M059J (cell line): ENCODE measurements at regions not wholly inside any gene's neighbourhood (a gene's known extent, or its start where the extent isn't known, plus 50 kb on each side); places are given as distances from the start of the nearest gene placed in this dataset.

Experiments
- DNase-seq: peaks from one replicate; pipeline ENCODE4 v3.0.0-alpha.2; 2012; ENCODE audit warnings: low read depth

DNA sequence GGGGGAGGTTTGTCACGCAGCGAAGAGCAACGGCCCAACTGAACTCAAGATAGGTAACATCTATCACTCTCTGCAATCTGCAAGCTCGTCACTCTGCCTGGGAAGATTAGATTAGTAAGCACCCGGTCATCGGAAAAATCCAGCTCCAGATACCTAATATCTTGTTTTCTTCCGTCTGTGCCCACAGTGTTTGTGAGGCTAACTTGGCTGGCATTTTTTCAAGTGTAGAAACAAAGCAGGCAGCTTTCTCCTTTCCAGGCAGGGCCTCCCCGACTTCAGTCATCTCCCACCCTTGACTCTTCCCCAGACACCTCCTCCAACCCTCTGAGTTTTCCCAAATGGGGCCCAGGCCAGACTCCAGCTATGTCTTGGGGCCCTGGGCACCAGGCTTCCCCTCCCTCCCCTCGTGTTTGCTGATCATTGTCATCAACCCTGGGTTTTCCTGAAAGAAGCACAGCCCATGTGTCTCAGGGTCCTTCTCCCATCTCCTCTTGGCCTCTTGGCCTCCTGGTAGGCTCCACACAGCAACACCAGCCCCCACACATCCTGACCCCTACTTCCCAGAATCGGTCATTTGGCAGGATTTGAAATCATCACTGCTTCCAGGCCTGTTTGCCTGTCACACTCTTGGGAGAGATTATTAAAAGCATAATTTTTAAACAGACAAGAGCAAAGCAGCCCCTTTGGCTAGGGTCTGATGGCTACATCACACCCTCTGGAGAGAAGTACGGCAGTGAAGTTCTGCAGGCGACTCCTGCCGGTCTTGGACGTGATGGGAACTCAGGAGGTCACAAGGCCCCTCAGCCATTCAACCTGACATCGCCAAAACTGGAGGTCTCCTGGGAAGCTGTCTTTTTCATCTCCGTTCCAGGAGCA, 144.9 kb upstream of the ID2 start:
- DNase-seq, result peak; percentile 11

DNA sequence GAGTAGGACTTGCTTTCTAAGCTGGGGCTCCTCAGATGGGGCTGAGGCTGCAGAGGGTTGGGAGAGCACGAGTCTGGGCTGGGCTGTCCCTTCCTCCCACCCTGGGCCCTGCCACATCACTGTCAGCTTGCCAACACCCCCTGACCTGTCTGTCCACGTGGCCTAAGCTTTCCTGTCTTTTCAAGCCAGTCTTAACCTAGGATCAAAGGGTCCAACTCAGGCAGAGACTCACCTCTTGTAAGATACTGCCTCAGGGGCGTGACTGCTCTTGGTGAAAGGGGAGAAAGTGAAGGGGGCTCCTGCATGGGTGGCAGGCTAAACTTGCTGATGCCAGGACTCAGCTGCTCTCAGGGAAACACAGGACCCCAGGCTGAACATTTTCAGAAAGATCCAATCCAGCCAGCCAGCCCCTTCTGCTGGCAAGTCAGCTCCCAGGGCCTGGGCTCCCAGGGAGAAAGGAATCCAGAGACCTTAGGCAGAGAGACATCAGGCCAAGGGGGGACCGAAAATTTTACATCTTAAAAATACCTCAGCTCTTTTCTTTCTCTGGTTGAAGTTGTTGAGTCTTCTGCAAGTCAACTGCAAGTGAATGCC, 144.2 kb upstream of the ID2 start:
- DNase-seq, result no peak

DNA sequence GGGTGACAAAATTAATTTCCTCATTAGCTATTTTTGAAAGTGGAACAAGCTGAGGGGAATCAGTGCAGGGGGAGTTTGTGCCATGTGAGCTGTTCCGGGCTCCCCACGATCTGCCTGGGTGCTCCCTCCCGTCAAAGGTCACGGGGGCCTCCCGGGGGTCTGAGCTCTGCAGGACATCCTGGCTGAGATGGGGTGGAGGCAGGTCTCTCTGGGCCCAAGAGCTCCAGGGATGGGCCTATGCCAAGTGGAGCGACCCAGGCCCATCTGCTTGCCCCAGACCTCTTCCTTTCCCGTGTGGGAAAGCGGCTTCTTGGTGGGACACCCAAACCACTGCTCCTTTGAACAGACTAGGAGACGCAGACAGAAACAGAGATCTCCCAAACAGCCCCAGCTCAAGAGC, 143.3 kb upstream of the ID2 start:
- no peak for DNase-seq

DNA sequence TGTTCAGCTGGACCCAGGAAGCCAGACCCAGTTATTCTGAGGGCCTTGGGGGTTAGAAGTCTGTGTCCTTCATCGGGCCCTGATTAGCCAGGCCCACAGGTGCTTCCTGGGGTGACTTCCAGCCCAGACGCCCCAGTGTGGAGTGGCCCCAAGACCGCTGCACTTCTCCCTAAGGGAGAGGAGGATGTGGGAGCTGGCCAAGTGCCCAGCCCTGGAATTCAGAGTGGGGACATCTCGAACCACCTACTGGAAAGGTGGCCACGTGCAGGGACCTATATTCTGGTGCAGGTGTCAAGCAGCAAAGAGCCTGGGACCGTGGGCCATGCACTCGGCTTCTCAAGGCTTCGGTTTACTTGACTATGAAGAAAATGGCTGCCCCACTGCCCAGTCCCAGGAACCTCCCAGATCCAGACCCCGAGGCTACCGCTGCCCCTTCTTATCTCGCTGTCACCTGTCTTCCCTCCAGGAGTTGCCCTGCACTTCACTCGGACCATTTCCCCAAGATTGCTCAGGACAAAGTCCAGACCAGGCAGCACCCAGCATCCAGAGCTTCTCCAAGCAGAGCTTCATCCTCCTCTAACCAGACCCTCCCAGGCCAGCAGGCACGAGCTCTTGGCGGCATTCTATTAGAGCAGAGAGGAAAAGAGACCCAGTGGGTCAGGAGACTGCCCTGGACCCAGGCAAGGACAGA, 142.8 kb upstream of the ID2 start:
- no peak for DNase-seq

DNA sequence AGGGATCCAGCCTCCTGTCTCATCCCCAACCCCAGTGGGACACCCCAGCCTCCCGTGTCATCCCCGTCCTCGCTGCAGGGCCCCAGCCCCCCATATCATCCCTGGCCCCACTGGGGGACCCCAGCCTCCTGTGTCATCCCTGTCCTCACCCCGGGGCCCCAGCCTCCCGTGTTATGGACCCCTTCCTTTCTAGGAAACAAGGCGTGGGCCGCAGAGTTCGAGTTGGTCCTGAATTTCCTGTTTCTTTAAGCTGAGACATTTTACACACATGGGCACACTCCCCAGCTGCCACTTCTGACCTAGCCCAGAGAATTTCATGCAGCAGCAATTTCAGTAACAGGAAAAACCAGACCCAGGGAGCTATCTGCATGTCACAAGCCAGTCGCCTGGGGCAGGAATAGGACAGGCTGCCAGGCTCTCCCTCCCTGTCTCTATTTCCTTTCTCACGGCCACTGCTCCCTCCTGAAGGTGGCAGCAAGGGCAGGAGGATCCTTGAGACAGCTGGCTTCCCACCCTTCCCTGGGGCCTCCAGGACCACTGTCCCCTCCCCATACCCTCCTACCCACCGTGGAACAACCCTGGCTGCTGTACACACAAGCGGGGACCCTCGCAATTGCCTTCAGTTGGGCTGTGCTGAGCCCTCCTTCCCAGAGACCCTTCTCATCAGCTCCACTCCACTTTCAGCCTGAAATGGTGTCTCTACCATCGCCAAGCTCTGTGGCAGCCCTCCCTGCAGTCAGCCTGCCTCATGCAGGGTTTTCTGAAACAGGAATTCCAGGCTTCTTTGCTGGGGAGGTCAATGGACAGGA, 141.9 kb upstream of the ID2 start:
- DNase-seq, result peak; percentile 26

DNA sequence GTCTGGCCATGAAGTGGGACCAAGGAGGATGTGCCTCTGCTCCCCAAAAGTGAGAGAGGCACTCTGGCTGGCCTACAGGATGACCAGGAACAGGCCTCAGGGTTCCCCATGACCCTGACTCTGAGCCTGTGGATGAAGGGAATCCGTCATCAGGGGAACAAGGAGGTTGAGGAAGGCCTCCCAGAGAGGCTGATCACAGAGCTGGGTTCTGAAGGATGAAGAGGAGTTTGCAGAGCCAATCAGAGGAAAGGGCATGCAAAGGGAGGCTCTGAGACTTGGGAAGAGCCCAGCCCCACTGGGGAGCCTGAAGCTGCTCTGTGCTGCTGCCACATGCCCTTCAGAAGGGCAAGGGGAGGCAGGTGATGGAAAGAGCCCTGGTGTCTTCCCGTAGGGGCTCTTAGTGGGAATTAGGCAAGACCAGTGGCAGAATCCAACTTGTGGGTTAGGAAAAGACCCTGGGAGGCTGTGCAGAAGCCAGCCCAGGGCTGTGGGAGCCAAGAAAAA, 141.3 kb upstream of the ID2 start:
- DNase-seq, result no peak

DNA sequence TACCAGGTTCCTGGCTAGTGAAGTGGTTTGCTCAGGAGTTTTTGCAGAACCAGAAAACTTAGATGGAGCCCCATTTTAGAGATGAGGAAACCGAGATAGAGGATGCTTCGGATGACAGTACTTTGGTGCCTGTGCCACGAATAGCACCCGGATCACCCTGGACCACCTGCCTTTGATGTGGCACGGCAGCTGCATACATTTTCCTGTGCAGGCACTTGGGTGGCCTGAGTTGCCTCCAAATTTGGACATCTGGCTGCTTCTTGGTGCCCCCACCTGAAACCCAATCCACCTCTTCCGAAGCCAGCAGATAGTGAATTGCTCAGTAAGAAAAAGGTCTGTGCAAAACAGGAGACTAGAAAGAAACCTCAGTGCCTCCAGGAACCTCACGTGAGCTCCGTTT, 140.6 kb upstream of the ID2 start:
- no peak for DNase-seq

DNA sequence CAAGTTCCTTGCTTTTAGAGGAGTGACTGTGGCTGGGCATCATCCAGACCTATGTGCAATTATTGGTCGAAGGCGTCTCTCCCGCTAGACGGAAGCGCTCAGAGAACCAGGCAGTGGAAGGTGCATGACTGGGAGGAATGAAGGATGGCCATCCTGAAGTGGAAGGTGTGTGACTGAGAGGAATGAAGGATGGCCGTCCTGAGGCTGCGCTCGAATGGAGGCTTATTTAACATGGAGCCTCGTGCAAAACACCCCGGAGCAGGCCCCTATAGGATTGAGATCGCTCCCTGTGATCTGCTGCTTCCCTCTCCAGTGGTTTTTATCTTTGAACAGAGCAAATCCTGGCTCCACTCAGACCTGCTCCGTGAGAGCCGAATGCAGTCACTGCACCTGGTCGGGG, 140.2 kb upstream of the ID2 start:
- no peak for DNase-seq

DNA sequence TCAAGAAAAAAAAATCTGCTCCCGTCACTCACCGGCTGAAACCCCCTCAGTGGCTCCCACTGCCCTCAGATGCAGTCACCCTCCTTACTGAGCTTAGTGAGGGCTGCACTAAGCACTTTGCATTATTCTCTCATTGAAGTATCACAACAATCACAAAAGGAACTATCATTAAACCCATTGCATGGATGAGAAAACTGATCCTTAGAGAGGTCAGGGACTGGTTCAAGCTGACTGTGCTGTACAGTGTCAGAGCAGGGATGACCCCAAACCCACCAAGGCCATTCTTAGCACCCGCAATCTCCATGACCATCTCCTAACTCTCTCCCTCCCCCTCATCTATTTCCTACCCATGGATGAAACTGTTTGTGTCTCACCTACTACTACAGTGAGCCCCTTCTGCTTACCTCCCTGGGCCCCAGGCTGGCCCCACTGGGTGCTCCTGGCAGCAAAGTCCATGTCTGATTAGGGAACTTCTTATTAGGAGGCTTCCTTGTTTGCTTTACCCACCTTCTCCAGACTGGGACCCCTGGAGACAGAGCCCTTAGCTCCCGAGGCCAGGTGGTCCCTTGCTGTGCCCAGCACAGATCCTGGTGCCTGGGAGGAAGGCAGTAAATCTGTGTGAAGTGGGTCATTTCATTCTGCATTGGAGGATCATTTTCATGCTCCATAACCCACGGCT, 139.3 kb upstream of the ID2 start:
- DNase-seq, result no peak

DNA sequence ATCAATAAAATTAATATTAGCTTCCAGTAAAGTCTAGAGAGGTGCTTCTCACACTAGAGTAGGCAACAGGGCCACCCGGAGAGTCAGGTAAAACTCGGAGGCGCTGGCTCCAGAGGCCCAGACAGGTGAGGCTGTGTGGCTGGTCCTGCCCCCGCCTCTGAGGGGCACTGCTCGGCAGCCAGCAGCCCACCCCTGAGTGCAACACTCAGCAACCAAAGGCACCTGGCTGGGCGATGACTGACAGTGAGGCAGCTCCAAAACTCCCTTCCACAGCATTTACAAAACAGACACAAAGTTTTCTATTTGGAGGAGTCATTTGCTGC, 138.8 kb upstream of the ID2 start:
- DNase-seq, result no peak

DNA sequence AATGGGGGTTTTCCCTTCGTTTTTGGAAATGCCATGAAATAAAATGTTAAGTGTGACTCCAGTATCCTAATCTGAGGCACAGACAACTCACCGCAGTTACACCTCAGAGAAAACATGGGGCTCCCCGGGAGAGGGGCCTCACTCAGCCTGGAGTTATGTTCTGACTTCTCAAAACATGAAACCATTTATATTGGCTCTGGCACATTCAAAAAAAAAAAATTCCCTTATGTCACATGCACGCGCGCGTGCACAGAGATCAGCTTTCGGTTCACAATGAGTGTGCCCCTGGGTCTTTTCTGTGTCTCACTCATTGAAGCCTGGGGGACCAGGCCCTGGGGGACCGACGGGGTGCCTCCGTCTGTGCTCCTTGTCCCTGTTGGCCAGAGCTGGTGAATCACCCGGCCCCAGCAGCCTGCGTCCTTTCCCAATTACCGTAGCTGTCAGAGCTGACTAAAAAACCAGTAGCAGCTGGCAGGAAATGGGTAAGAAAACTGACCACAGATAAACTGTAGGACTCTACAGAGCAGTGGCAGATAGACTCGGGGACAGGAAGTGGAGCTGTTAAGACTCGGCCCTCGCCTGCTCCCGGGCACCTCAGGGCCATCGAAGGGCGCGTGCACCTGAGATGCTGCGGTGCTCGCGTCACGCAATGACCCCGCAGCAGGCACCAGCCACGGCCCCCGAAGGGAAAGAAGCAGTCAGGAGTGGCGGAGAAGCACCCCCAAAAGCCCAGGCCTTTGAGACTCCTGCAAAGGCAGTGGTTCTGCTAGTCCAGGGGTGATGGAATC, 138.3 kb upstream of the ID2 start:
- DNase-seq, result peak; percentile 92

DNA sequence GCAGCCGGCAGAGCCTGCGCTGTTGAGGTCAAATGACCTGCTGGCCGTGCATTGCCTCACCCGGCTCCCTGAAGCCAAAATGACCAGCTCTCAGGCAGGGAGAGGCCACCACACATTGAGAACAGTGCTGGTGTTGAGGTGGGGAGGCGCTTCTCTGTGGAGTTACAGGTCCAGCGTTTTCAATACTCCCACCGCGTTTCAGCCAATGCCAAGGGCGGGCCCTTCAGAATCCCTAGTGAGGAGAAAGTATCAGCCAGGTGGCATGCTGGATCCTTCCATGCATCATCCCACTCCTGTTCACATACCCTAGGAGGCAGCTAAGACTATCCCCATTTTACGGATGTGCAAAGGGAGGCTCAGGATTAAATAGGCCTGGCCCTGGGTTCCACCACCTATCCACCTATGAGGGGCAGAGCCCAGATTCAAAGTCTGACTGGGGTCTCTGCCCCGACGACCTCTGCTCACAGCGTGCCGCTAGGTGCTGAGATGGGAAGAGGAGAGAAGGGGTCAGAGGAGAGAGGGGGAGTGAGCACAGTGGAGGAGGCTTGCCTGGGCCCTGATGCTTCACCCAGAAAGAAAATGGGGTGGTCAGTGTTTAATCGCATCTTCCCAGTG, 137.6 kb upstream of the ID2 start:
- no peak for DNase-seq

DNA sequence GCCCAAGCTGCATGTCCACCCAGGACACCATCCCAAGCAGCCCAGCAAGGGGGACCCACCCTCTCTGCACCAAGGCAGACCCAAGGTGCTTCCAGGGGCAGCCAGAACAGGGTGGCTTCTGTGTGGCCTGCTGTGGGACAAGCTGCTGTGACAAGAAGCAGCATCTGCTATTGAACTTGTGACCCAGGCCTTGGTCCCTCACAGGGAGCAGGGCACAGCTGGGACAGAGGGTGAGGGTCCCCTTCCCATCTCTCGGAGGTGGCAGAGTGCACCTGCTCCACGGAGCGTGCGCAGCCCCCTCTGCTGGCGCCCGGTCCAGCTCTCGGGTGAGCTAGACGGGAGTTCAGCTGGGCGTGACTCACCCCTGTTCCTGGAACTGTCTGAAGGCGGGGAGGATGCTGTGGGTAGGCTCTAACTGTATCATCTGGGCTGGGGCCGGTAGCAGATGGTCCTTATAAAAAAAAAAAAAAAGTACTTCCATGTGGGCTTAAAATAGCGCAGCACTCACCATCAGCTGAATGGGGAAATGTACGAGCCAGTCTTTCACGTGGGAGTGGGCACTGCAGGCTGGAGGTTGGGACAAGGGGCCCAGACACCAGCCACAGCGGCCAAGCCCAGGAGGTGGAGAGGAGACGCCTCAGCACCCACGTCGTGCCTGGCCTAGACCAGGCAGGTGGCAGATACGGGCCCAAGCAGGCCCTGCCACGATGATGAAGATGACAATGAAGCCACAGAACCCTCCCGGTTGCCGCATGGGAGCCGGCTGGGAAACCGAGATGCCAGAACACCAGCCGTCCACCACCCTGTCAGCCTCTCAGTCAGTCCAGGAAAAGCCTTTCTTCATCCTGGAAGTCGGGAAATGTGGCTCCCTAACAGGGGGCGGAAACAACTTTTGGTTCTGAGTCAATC, 136.8 kb upstream of the ID2 start:
- DNase-seq, result peak; percentile 73

DNA sequence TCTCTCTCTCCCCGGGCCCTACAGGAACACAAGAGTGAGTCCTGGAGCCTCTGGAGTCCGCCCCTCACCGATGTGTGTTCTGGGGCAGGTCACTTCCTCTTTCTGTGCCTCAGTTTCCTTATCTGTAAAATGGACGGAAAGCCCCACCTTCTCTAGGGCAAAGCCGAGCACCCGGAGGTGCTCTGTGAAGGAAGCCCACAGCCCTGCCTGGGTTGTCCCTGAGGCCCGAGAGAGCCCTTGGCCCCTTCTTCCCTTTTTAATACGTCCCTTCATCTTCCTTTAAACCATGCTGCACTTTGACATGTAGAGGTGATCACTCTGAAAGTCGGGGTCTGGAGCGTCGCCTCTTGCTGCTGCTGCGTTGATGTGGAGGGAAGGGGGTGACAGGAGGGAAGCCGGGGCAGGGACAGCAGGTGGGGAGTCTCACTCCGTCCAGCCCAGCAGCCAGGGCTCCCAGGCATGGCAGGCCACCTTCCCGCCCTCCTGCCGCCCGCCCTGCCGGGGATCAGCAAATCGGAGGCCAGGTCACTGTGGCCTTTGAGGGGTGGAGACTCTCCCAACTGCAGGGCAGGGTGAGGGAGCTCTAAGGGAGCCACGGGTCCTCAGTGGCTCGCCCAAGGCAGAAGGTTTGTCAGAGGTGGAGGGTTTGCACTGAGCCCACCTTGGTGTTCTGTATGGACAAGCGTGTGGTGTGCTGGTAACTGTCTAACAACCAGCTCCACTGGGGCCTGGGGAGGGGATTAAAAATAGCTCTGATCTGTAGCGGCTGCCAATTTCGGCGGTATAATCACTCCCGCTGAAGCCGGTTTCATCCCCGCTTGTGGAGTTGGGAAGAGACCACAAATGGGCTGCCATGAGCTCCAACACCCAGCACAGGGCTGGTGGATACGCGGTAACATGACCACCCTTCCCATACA, 135.9 kb upstream of the ID2 start:
- no peak for DNase-seq

DNA sequence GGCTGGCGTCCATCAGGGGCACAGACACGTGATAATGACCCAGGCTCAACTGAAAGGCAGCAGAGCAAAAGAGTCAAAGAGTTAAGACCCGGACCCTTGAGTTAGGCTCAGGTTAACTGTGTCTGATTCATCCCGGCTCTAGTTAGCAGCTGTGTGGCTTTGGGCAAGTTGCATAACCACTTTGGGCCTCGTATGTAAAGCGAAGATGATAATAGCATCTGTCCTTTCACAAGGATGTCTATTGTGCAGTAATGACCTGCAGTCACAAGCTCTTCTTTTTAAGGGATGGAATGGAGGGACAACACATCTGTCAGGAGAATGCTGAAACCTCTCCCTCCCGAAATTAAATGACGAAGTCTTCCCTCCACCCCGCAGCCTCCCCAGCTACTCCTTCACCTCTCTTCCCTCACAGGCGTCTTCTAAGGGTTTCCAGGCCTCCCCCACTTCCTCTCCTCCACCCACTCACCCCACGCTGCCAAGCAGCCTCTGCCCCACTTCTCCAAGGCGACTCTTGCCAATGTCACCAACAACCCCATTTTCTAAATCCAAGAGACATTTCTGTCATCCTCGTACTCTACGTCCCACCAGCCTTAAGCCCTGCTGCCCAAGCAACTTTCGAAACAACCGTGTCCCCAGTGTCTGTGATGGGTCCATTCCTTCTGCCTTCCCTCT, 135.1 kb upstream of the ID2 start:
- no peak for DNase-seq

DNA sequence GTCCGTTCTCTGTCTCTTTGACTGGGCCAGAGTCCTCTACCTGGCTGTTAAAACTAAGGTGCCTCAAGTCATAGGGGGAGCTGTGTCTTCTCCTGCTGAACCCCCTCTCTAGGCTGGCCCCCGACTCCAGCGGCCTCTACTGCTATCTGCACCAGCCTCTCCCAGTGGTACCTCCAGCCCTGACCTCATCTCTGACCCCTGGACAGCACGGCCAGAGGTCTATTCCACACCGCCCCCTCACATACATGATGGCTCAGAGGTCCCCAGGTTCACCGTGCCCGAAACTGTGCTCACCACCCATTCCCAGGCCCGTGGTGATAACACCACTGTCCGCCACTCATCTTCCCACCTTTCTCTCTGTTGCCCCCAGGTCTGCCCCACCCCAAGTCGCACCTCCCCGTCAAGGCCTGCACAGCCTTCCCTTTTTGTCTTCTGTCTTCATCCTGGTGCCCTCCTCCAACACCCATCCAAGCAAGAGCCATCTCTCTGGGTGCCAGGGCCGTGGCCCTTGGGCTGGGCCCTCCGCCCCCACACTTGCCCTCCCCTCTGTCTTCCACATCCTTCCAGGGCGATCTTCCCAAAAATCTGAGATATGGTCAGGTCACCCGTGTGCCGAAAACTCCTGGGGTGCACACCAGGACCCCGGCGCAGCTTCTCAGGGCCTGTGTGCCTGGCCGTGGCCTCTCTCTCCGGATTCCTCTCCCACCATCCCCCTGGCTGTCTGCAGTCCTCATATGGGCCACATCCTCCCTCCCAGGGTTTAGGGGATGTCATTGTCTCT, 134.4 kb upstream of the ID2 start:
- DNase-seq, result no peak
